Gastroesophageal sphincter (tissue), 3 donors: ENCODE measurements at regions not wholly inside any gene's neighbourhood (a gene's known extent, or its start where the extent isn't known, plus 50 kb on each side); places are given as distances from the start of the nearest gene placed in this dataset.

ENCODE experiments used
- CTCF ChIP-seq, 4 experiments: fragments of 200-600 bp in 2 of 4; fragments of 450-650 bp in 2 of 4; sonication (generic) in 1 of 4; IDR thresholded peaks; one replicate each; pipeline ENCODE4 v1.5.1; 2017 to 2019; ENCODE audit warnings: antibody characterized with exemption in 4 of 4, mild to moderate bottlenecking in 2 of 4, moderate library complexity in 2 of 4
- EP300 ChIP-seq: sonication (generic); formaldehyde crosslinking; IDR thresholded peaks from one replicate; pipeline ENCODE4 v1.6.1; 2017; ENCODE audit warnings: antibody characterized with exemption, mild to moderate bottlenecking
- POLR2A ChIP-seq, 2 donors: fragments of 450-650 bp; IDR thresholded peaks; one replicate each; pipeline ENCODE4 v1.6.1; 2017; ENCODE audit warnings: antibody characterized with exemption in 2 of 2, mild to moderate bottlenecking in 2 of 2, moderate library complexity in 1 of 2
- POLR2AphosphoS5 ChIP-seq: sonication (generic); formaldehyde crosslinking; IDR thresholded peaks from one replicate; pipeline ENCODE4 v1.6.1; 2017; ENCODE audit warnings: antibody characterized with exemption

DNA sequence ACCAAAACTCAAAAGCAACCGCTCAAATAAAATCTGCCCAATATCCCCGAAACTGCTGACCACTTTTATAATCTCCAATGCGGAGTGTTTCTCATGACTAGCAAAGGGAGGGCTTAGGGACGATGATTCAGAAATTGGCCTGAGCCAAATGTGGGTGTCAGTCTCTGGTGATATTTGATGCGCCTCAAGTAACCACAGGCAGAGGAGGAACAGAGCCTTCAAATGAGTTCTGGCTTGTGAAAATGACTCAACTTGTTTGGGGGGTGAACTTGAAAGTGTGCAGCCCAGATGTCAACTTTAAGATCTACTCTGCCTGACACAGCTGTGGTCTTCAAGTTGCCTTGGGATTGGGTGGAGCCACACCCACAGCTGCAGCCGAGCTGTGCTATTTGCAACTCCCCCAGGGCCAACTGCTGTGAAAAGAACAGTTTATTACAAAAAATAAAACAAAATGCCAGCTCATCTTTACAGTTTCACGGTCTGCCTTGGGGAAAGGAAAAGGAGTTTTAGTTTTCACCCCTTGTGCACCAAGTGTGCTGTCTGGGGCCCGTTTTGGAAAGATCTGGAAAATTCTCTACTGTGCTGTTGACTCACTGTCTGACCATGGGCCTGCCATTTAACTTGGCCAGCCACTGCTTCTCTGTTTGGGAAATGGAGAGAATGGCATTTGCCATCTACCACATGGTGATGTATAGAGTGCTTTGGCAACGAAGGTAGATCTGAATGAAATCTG lies 222.1 kb downstream of the MTX2 start:
- TF ChIP-seq CTCF (IDR thresholded peaks at IDR 0.05) (no peak), EP300 (no peak), POLR2A (IDR thresholded peaks at IDR 0.05) (no peak), POLR2AphosphoS5 (peak; percentile 42)
